Type B pancreatic cell (in vitro differentiated cells): ENCODE measurements at regions not wholly inside any gene's neighbourhood (a gene's known extent, or its start where the extent isn't known, plus 50 kb on each side); places are given as distances from the start of the nearest gene placed in this dataset.
"Not testable (repeated sequence)": the region's sequence is repeated elsewhere in the genome, so short reads cannot be mapped to it uniquely, and the experiment has no call there.

Experiments
- DNase-seq: peaks from one replicate; pipeline ENCODE4 v3.0.0; 2021; ENCODE audit warnings: mixed read lengths; ENCODE audit not compliant: unreplicated experiment; ENCODE audit errors: extremely low spot score
- H3K27ac Mint-ChIP-seq: 2 replicates; pipeline ENCODE4 v1.8.0; 2021; ENCODE audit warnings: mild to moderate bottlenecking, mixed read lengths
- H3K27me3 Mint-ChIP-seq: 2 replicates; pipeline ENCODE4 v1.8.0; 2021; ENCODE audit warnings: mixed read lengths
- H3K36me3 Mint-ChIP-seq: 2 replicates; pipeline ENCODE4 v1.8.0; 2021; ENCODE audit warnings: mixed read lengths
- H3K4me1 Mint-ChIP-seq: one replicate; pipeline ENCODE4 v1.8.0; 2021; ENCODE audit warnings: mixed read lengths; ENCODE audit not compliant: unreplicated experiment
- H3K4me3 Mint-ChIP-seq: 2 replicates; pipeline ENCODE4 v1.8.0; 2021; ENCODE audit warnings: mild to moderate bottlenecking, mixed read lengths
- H3K9me3 Mint-ChIP-seq: 2 replicates; pipeline ENCODE4 v1.8.0; 2021; ENCODE audit warnings: mixed read lengths
- CTCF ChIP-seq: fragments of 200-600 bp; sonication (generic); conservative IDR thresholded peaks from 2 replicates; pipeline ENCODE4 v1.5.0; 2021; ENCODE audit warnings: antibody characterized with exemption, mild to moderate bottlenecking

GRCh38 chr3:73187328-73187727, 125.9 kb downstream of the EBLN2 start:
- H3K27ac Mint-ChIP-seq, result no peak overlapping the region
- H3K4me1 Mint-ChIP-seq, result peaks cover 16% of the 10 kb centered on the region
- peaks cover 5% of the 10 kb centered on the region for H3K9me3 Mint-ChIP-seq
- no peak for TF ChIP-seq CTCF
- H3K4me3 Mint-ChIP-seq, result no peak overlapping the region
- no peaks in the 10 kb centered on the region for H3K27me3 Mint-ChIP-seq
- no peak for DNase-seq
- no peaks in the 10 kb centered on the region for H3K36me3 Mint-ChIP-seq

- no peak for TF ChIP-seq CTCF
- no peak for DNase-seq
- H3K27me3 Mint-ChIP-seq, result no peaks in the 10 kb centered on the region
- no peak overlapping the region for H3K27ac Mint-ChIP-seq
- H3K4me3 Mint-ChIP-seq, result no peak overlapping the region
- H3K9me3 Mint-ChIP-seq, result peaks cover 5% of the 10 kb centered on the region
- H3K36me3 Mint-ChIP-seq, result no peaks in the 10 kb centered on the region
- peaks cover 16% of the 10 kb centered on the region for H3K4me1 Mint-ChIP-seq
These were observed 127.2 kb downstream of the EBLN2 start for GRCh38 chr3:73188707-73189106.

GRCh38 chr3:73192036-73192738, 130.7 kb downstream of the EBLN2 start:
- Mint-ChIP-seq H3K9me3 (peaks cover 5% of the 10 kb centered on the region), H3K27ac (no peak overlapping the region), H3K36me3 (no peaks in the 10 kb centered on the region), H3K27me3 (no peaks in the 10 kb centered on the region), H3K4me3 (no peak overlapping the region), H3K4me1 (peaks cover 16% of the 10 kb centered on the region)
- no peak for DNase-seq
- TF ChIP-seq CTCF, result peak; percentile 63

- H3K9me3 Mint-ChIP-seq, H3K4me1 Mint-ChIP-seq, H3K36me3 Mint-ChIP-seq, H3K27me3 Mint-ChIP-seq, DNase-seq, H3K4me3 Mint-ChIP-seq, H3K27ac Mint-ChIP-seq: not testable (repeated sequence)
These were observed 132.5 kb downstream of the EBLN2 start for GRCh38 chr3:73193943-73194342.

GRCh38 chr3:73197187-73197586, 135.7 kb downstream of the EBLN2 start:
- no peak for TF ChIP-seq CTCF
- H3K4me1 Mint-ChIP-seq, result peaks cover 14% of the 10 kb centered on the region
- no peaks in the 10 kb centered on the region for H3K9me3 Mint-ChIP-seq
- no peak for DNase-seq
- H3K36me3 Mint-ChIP-seq, result no peaks in the 10 kb centered on the region
- H3K27ac Mint-ChIP-seq, result no peak overlapping the region
- H3K4me3 Mint-ChIP-seq, result no peak overlapping the region
- peaks cover 4% of the 10 kb centered on the region for H3K27me3 Mint-ChIP-seq

GRCh38 chr3:73203101-73203500, 141.6 kb downstream of the EBLN2 start:
- no peak for TF ChIP-seq CTCF
- Mint-ChIP-seq H3K9me3 (no peaks in the 10 kb centered on the region), H3K36me3 (no peaks in the 10 kb centered on the region), H3K27ac (no peak overlapping the region), H3K4me1 (peaks cover 26% of the 10 kb centered on the region), H3K4me3 (no peak overlapping the region), H3K27me3 (peaks cover 4% of the 10 kb centered on the region)
- DNase-seq, result no peak
